SU-DHL-6 (cell line): ENCODE measurements at regions not wholly inside any gene's neighbourhood (a gene's known extent, or its start where the extent isn't known, plus 50 kb on each side); places are given as distances from the start of the nearest gene placed in this dataset.

ENCODE experiments used
- H2AFZ ChIP-seq: fragments of 200-600 bp; sonication (generic); 2 replicates; pipeline ENCODE4 v1.6.1; 2014; ENCODE audit warnings: low read depth, mild to moderate bottlenecking, moderate library complexity, mixed read lengths, antibody characterized with exemption, low read length; ENCODE audit not compliant: severe bottlenecking
- H3F3A ChIP-seq: fragments of 200-600 bp; shearing (Covaris generic); 2 replicates; pipeline ENCODE4 v1.6.0; 2016; ENCODE audit warnings: antibody characterized with exemption, mild to moderate bottlenecking; ENCODE audit not compliant: insufficient read depth
- H3K27ac ChIP-seq: fragments of 200-600 bp; sonication (generic); 2 replicates; pipeline ENCODE4 v1.5.1; 2016; ENCODE audit warnings: low read depth, mild to moderate bottlenecking, low read length, moderate library complexity, mixed read lengths
- H3K27me3 ChIP-seq: fragments of 200-600 bp; sonication (generic), shearing (Covaris generic); 2 replicates; pipeline ENCODE4 v1.6.0; 2014; ENCODE audit warnings: mild to moderate bottlenecking, low read length
- H3K36me3 ChIP-seq: fragments of 200-600 bp; sonication (generic); 2 replicates; pipeline ENCODE4 v1.6.1; 2014; ENCODE audit warnings: mild to moderate bottlenecking, low read length, mixed read lengths
- H3K4me2 ChIP-seq: fragments of 300-600, 200-600 bp; shearing (Covaris generic), sonication (generic); 2 replicates; pipeline ENCODE4 v1.6.0; 2014; ENCODE audit warnings: low read length, low read depth, mild to moderate bottlenecking; ENCODE audit not compliant: poor library complexity, severe bottlenecking
- H3K4me3 ChIP-seq: fragments of 200-600 bp; sonication (generic); 2 replicates; pipeline ENCODE4 v1.5.1; 2014; ENCODE audit warnings: antibody characterized with exemption, low read length, mild to moderate bottlenecking, mixed read lengths; ENCODE audit not compliant: insufficient read depth, poor library complexity, severe bottlenecking
- H3K79me2 ChIP-seq: fragments of 200-600 bp; sonication (generic); 2 replicates; pipeline ENCODE4 v1.6.1; 2014; ENCODE audit warnings: mild to moderate bottlenecking, low read length, moderate library complexity; ENCODE audit not compliant: insufficient read depth
- H3K9ac ChIP-seq: fragments of 200-600 bp; sonication (generic); 2 replicates; pipeline ENCODE4 v1.7.0; 2014; ENCODE audit warnings: mild to moderate bottlenecking, low read length
- H3K9me2 ChIP-seq: fragments of 200-600 bp; sonication (generic); replicated peaks from 2 replicates; pipeline ENCODE4 v1.6.1; 2014; ENCODE audit warnings: low read length; ENCODE audit not compliant: insufficient read depth
- H3K9me3 ChIP-seq: fragments of 200-600 bp; sonication (generic); 2 replicates; pipeline ENCODE4 v1.6.1; 2014; ENCODE audit warnings: low read length, mixed read lengths; ENCODE audit not compliant: insufficient read depth
- H4K20me1 ChIP-seq: fragments of 200-600 bp; sonication (generic); 2 replicates; pipeline ENCODE4 v1.6.1; 2014; ENCODE audit warnings: low read depth, mild to moderate bottlenecking, antibody characterized with exemption, low read length, moderate library complexity, mixed read lengths
- EZH2phosphoT487 ChIP-seq: fragments of 200-600 bp; sonication (generic), shearing (Covaris generic); conservative IDR thresholded peaks from 2 replicates; pipeline ENCODE4 v1.6.1; 2018; ENCODE audit warnings: mild to moderate bottlenecking, antibody characterized with exemption, low read length, moderate library complexity, mixed read lengths
- TF ChIP-seq, protein P1 (sequence below): fragments of 200-600 bp; sonication (generic); IDR thresholded peaks from one replicate; pipeline ENCODE4 v1.5.1; 2017; ENCODE audit warnings: antibody characterized with exemption, mild to moderate bottlenecking, low read length, moderate library complexity; ENCODE audit not compliant: insufficient read depth, poor library complexity, severe bottlenecking

DNA sequence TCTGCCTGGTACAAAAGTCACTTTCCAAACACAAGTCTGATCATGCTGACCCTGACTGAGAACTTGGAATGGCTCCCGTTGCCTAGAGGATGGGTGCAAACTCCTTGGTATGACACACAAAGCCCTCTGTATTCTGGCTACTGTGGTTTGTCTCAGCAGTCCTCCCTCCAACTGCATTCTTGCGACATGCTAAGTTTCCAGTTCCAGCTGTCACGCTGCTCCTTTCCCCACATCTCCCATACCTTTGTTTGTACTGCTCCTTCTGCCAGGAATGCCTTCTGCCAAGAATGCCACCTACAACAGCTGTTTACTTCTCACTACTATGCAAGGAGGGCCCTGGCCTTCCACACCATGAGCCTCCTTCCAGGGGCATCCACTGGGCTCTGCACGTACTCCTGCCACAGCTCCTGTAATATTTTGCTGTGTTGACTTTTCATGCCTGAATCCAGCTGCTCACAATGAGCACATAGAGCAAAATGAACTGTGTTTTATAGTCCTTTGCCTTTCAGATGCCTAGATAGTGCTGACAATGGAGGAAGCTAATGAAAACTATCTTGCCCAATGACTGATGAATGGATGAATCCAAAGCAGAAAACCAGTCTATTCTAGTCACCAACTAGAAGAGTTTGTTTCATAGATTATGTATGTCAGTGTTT lies 543.7 kb downstream of the EFNB2 start:
- Histone ChIP-seq H2AFZ (no peak overlapping the region), H3K9me2 (no peaks in the 10 kb centered on the region), H3K27ac (no peak overlapping the region), H3K27me3 (no peaks in the 10 kb centered on the region), H3K79me2 (no peaks in the 10 kb centered on the region), H3K36me3 (no peaks in the 10 kb centered on the region), H3K4me2 (no peak overlapping the region), H3K9me3 (no peaks in the 10 kb centered on the region), H3K4me3 (no peak overlapping the region), H3K9ac (no peak overlapping the region), H4K20me1 (no peaks in the 10 kb centered on the region), H3F3A (no peaks in the 10 kb centered on the region)
- TF ChIP-seq, protein P1, sequence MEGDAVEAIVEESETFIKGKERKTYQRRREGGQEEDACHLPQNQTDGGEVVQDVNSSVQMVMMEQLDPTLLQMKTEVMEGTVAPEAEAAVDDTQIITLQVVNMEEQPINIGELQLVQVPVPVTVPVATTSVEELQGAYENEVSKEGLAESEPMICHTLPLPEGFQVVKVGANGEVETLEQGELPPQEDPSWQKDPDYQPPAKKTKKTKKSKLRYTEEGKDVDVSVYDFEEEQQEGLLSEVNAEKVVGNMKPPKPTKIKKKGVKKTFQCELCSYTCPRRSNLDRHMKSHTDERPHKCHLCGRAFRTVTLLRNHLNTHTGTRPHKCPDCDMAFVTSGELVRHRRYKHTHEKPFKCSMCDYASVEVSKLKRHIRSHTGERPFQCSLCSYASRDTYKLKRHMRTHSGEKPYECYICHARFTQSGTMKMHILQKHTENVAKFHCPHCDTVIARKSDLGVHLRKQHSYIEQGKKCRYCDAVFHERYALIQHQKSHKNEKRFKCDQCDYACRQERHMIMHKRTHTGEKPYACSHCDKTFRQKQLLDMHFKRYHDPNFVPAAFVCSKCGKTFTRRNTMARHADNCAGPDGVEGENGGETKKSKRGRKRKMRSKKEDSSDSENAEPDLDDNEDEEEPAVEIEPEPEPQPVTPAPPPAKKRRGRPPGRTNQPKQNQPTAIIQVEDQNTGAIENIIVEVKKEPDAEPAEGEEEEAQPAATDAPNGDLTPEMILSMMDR: no peak
- no peak for TF ChIP-seq EZH2phosphoT487

- Histone ChIP-seq H3K36me3 (no peaks in the 10 kb centered on the region), H3K4me3 (no peak overlapping the region), H3K27me3 (no peaks in the 10 kb centered on the region), H4K20me1 (no peaks in the 10 kb centered on the region), H3K9ac (no peak overlapping the region), H3K4me2 (no peak overlapping the region), H2AFZ (no peak overlapping the region), H3F3A (no peaks in the 10 kb centered on the region), H3K9me2 (no peaks in the 10 kb centered on the region), H3K79me2 (no peaks in the 10 kb centered on the region), H3K27ac (no peak overlapping the region), H3K9me3 (no peaks in the 10 kb centered on the region)
- TF ChIP-seq, protein P1: no peak
- no peak for TF ChIP-seq EZH2phosphoT487
Measured at GRCh38 chr13:105991131-105991530, 544.3 kb downstream of the EFNB2 start.

DNA sequence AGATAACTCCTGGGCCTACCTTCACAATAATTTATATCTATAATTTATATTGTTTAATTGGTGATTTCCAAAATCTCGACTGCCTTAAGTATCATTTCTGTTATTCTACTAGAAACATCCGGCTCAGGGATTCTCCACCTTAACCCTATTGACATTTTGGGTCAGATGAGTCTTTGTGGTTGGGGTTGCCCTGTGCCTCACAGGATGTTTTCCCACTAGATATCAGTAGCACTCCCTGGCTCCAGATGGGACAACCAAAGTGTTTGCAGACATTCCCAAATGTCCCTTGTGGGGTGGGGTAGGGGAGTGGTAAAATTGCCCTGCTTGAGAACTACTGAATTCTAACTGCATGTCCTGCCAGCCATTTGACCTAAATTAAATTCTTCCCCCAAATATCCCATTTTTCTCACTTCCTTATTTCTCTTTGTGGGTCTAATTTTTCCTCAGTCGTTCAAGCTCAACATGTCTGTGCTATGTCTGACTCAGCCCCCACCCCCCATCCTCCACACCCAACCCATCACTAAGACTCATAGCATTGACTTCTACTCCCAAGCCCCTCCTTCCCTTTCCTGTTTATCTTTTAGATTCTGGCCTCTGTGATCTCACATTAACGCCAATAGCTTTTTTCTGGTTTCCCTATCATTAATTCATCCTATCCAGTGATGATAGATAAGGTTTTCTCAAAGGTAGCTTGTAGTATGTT lies 545.1 kb downstream of the EFNB2 start:
- H3K4me3 ChIP-seq: no peak overlapping the region
- no peaks in the 10 kb centered on the region for H3K27me3 ChIP-seq
- H3K36me3 ChIP-seq: no peaks in the 10 kb centered on the region
- no peak overlapping the region for H3K4me2 ChIP-seq
- TF ChIP-seq, protein P1: no peak
- H3K9me3 ChIP-seq: no peaks in the 10 kb centered on the region
- H4K20me1 ChIP-seq: no peaks in the 10 kb centered on the region
- no peak overlapping the region for H3K27ac ChIP-seq
- no peaks in the 10 kb centered on the region for H3F3A ChIP-seq
- no peak overlapping the region for H2AFZ ChIP-seq
- H3K9ac ChIP-seq: no peak overlapping the region
- no peaks in the 10 kb centered on the region for H3K9me2 ChIP-seq
- H3K79me2 ChIP-seq: no peaks in the 10 kb centered on the region
